Right lung (tissue), 2 donors: ENCODE measurements at regions not wholly inside any gene's neighbourhood (a gene's known extent, or its start where the extent isn't known, plus 50 kb on each side); places are given as distances from the start of the nearest gene placed in this dataset.
A peak's percentile ranks its signal among the peaks of the same experiment; 100 is the strongest.
"Not testable (repeated sequence)": the region's sequence is repeated elsewhere in the genome, so short reads cannot be mapped to it uniquely, and the experiment has no call there.

Experiments used
- DNase-seq, 2 donors: peaks; one replicate each; pipeline ENCODE4 v3.0.0-alpha.2; 2013

DNA sequence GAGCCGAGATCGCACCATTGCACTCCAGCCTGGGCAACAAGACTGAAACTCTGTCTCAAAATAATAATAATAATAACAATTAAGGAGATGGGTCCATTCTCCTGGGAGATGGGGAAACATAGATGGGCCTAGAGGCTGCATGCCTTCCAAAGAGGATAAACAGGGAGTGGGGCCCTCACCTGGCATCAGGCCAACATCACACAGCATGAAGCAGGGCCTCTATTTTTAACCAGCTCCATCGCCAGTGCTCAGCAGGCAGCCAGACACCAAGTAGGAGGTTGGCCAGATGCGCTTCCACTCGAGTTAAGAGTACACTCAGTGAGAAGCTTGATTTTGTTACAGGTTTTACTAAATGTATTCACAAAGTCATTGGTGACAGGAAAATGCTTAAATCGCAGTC lies 352.0 kb downstream of the RRAGC start:
- no peak for DNase-seq

GRCh38 chr1:38505944-38506343 lies 353.6 kb downstream of the RRAGC start:
- no peak for DNase-seq

DNA sequence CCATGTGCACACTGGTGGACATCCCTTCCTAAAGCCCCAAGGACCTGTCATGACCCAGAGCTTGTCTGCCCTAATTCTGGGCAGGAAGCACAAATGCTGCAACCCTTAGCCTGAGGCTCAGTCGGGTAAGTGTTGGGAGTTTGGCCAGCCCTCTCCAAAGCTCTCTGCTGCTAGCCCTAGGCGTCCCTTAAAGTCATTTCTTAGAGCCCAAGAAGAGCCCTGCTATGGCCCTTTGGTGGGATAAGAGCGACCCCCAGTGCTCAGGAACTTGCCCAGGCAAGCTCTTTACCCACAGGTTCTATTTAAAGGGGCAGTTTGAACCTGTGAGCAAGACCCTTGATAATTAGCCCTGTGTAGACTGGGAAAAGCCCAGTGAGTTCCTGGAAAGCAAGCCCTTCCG lies 356.8 kb downstream of the RRAGC start:
- no peak for DNase-seq

DNA sequence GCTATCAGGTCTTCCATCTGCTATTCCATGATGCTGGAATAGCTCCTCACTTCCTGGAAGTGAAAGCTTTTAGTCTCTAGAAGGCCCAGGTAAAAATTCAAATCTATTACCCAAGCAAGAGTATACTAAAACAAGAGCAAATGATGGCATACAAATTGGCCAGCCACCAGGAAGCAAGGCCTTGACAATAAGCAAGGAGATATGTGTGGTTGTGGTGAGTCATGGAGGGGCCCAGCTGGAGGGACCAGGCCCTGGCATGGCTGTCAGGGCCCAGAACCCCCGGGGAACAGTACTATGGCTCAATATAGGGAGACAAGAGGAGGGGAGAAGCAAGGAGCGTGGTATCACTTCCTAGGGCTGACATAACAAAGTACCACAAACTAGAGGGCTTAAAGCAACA lies 358.7 kb downstream of the RRAGC start:
- DNase-seq: no peak

DNA sequence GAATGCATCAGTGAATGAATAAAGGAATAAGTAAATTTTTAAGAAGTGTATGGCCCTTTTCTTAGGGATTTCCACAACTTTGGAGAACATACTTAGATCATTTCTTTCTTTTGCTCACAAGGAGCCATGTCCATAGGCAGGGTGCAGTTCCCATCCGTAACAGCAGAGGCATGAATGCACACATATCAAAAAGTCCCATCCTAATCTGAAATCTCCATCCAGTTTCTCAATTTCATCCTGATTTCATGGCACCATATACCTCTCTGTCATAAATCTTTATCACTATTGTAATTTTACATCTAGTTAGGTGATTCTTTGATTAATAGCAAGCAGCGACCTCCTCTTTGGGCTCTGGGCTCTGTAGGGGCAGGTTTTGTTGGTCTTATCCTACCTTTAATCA lies 359.2 kb downstream of the RRAGC start:
- no peak for DNase-seq

GRCh38 chr1:38498686-38499085 lies 360.9 kb downstream of the RRAGC start:
- no peak for DNase-seq

DNA sequence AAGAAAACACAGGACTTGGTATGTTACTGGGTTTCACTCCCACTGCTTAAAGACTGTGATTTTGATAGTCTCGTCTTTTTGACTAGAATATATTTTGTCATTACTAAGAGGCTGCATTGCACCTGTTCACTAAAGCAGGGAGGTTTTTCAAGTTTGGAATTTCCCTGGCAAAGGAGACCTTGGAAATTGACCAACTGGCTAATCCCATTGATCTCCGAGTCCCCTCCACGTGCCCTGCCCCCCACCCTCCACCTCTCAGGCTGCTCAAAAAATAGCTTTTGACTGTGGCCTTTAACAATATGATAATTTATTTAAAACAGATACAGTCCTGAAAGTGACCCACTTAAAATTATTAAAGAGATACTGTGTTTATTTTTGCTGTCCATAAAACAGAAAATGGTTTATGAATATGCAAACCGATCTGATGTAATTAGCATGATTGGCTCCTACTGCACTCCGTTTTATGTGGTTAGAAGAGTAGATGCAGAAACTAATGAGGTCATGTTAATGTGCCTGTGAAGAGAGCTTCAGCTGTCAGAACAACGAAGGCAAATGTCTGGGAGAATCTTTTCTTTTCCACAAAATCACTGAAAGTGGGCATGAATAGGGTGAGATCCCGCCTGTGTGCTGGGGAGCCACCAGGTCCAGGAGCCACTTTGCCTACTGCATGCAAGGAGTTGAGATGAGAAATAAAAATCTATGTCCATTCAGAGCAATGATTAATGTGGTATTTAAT lies 361.5 kb downstream of the RRAGC start:
- no peak for DNase-seq

DNA sequence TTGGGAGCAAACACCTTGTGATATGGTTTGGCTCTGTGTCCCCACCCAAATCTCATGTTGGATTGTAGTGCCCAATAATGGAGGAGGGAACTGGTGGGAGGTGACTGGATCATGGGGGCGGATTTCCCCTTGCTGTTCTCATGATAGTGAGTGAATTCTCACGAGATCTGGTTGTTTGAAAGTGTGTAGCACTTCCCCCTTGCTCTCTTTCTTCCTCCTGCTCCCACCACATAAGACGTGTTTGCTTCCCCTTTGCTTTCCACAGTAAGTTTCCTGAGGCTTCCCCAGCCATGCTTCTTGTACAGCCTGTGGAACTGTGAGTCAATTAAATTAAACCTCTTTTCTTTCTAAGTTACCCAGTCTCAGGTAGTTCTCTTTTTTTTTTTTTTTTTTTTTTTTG lies 366.3 kb downstream of the RRAGC start:
- not testable (repeated sequence) for DNase-seq

- DNase-seq: no peak
Observed at GRCh38 chr1:38489844-38490270, 369.7 kb downstream of the RRAGC start.

DNA sequence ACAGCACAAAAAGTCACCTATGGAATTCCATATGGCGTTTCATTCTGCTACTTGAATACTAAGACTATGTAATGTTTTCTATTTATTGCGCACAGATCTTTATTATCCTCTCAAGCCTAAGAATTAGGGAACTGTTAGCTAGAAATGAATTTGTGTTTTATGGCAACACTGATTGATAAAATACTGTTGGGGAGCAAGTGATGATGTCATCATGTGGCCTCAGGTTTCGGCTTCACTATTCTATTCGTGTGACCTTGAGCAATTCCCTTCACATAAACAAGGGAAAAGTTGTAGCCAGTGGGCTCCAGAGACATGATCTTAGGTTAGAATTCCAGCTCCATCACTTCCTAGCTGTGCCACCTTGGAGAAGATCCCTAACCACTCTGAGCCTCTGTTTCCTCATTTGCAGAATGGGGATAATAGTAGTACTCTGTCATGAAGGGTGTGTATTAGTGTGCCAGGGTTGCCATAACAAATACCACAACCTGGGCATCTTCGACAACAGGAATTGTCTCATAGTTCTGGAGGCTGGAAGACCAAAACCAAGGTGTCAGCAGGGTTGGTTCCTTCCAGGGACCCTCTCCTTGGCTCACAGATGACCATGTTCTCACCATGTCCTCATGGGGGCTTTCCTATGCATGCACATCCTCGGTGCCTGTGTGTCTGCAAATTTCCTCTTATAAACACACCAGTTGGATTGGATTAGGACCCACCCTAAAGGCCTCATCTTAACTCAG lies 371.2 kb downstream of the RRAGC start:
- no peak for DNase-seq

DNA sequence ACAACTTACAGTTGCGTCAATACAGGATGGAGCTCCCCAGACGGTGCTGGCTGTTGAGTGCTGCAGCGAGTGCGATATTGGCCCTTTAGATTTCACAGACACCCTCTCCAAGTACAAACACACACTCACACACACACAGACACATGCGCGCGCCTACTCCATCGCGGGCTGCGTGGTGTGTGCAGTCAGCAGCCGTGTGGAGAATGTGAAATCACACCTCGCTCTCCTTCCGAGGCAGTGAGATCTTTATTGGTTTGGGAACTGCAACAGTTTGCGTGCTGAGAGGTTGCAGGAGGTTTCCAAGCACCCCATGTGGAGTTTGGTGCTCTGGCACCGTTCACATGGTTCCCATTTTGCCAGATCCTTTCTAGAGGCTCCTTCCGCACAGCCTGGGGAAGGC lies 372.2 kb downstream of the RRAGC start:
- DNase-seq: no peak

DNA sequence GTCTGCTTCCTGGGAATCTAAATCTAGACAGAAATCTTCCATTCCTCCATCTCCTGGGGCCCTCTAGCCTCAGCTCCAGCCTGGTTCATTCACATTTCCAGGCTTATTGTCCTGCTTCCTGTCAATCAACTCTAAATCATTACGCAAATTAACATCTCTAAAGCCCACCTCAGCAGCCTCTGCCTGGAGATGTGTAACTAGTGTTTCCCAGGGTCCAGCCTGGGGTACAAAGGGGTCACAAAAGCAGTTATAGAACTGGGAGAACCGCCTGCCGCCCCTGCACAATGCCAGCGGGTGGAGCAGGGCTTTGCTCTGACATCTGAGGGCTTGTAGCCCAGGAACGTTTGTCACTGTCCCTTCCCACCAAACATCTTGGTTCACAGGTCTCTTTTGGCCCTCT lies 373.5 kb downstream of the RRAGC start:
- DNase-seq: no peak

DNA sequence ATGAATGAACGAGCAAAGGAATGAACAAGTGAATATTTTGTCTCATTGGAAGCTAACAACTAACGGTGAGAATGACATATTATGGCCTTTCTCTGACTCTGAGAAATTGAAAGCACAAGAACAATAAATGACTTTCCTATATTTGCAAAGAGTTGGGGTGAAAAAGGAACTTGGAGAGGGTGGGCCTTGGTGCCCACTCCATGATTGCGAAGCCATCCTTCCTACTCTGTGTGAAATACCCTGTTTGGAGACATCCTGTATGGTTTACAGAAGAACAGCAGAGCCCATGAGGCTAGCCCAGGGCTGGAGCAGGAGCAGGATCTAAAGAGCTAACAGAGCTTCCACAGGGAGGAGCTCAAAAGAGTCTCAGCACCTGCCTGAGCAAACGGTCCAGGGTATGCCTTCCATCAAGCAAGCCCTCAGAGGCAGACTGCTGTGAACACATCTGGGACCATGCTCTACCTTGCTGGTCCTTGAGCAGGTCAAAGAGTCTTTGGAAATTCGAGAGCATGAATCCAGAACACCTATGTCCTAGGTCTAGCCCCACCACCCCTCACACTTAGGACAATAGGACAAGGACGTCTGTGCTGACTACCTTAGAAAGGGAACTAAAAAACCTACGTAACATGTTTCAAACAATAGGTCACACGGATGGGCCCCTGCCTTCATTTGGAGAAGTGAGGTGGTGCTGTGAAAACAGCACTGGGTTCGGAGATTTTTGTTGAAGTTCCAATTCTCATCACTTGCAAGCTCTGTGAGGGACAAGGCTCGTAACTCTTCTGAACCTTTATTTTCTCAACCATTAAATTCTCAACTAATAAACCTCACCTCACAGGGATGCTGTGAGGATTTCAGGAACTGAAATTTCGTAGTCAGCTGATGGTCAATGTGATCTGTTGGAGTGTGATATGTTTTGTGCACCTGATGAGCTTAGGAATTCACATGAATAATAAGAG lies 377.4 kb downstream of the RRAGC start:
- DNase-seq: no peak

DNA sequence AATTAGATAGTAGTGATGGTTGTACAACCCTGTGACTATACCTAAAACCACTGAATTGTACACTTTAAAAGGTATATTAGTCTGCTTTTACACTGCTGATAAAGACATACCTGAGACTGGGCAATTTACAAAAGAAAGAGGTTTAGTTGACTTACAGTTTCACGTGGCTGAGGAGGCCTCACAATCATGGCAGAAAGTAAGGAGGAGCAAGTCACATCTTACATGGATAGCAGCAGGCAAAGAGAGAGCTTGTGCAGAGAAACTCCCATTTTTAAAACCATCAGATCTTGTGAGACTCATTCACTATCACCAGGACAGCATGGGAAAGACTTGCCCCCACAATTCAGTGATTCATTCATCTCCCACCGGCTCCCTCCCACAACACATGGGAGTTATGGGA lies 379.9 kb downstream of the RRAGC start:
- not testable (repeated sequence) for DNase-seq

- DNase-seq: no peak
Observed at GRCh38 chr1:38477811-38478210, 381.8 kb downstream of the RRAGC start.

- DNase-seq: no peak
Observed at GRCh38 chr1:38476850-38477178, 382.8 kb downstream of the RRAGC start.

DNA sequence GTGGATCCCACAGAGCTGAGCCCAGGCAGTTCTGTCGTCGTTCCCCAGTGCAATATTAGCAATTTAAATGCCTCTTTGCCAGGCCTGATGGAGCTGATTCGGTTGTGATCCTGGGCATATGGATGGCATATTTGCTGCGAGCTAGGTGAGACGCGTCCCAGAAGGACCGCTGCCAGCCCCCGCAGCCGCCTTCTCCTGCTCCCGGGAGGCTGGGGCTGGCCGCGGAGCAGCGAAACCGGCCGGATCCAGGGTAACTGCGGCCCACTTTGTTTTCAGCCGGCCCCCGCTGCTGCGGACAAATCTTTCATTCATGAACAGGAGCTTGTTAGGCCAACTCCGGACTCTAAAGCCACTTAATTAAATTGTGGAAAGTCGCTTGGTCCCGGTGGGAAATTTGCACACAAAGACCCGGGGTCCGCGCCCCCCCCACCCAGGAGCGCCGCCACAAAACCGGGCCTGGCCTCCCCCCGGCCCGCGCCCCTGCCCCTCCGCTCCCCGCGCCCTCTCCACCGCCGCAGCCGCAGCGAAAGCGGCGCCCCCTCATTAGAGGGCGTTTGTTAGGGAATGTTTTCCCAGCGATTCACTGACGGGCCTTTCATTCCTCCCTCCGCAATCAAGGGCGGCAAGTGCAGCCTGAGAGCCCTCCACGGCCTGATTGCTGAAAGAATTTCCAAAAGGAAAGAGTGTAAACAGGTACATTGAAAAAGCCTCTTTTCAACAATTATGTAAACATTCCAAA lies 383.3 kb downstream of the RRAGC start:
- DNase-seq: peak; percentile 24 to 31

GRCh38 chr1:38475624-38476005 lies 384.0 kb downstream of the RRAGC start:
- DNase-seq: no peak

- no peak for DNase-seq
Observed at GRCh38 chr1:38474738-38475623, 384.6 kb downstream of the RRAGC start.

DNA sequence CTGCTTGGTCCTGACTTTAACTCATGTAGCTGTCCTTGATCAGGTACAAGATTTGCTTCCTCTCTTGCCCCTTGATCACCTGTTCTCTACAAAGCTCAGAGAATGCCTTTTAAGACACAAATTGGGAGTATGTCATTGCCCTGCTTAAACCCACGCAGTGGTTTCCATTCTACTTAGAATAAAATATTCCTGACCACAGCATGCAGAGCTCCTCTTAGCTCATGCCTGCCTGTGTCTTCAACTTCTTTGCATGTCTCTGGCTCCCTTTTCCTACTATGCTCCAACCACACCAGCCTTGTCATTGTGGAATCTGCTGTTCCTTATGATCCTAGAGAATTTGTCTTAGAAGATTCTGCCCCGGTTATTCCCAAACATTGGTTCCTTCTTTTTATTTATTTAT lies 393.1 kb downstream of the RRAGC start:
- no peak for DNase-seq

GRCh38 chr1:38465460-38465859 lies 394.1 kb downstream of the RRAGC start:
- DNase-seq: no peak
